Head of caudate nucleus (tissue), 42 donors: ENCODE measurements at regions not wholly inside any gene's neighbourhood (a gene's known extent, or its start where the extent isn't known, plus 50 kb on each side); places are given as distances from the start of the nearest gene placed in this dataset.

Experiments
- DNase-seq, 42 donors: peaks; one replicate each; pipeline versions ENCODE4 v3.0.0 to v3.0.0-alpha.2; 2020 to 2021; ENCODE audit warnings: mixed read lengths in 7 of 42
- intact Hi-C: fragments of 100-400 bp; cut with DNase I; formaldehyde crosslinking; loops from one replicate; pipeline ENCODE4 v1.15.0; 2022

GRCh38 chr3:7793786-7794185 lies 707.8 kb upstream of the LMCD1 start:
- intact Hi-C loops = no loop called here
- no peak for DNase-seq

DNA sequence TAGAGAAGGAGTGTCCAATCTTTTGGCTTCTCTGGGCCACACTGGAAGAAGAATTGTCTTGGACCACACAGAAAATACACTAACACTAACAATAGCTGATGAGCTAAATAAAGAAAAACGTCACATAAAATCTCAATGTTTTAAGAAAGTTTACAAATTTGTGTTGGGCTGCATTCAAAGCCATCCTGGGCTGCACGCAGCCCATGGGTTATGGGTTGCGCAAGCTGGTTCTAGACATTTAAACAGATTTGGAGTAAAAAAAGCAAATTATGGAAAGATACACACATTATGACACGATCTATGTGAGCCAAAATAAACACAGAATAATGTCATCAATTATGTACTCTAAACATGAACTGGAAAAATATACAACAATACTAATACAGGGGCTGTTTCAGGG lies 703.3 kb upstream of the LMCD1 start:
- DNase-seq = no peak
- intact Hi-C loops = no loop called here

- peak in 1 of 42 donors; percentile 8 for DNase-seq
- intact Hi-C loops = loop anchor here (5.0 kb wide), 1 partner anchor 312 kb away; no protein-coding TSS in a partner anchor
Measured at GRCh38 chr3:7800006-7800780, 701.4 kb upstream of the LMCD1 start.

- intact Hi-C loops = no loop called here
Measured at GRCh38 chr3:7812490-7812889, 689.1 kb upstream of the LMCD1 start.

GRCh38 chr3:7813365-7813764 lies 688.3 kb upstream of the LMCD1 start:
- intact Hi-C loops = no loop called here
- DNase-seq = no peak

More at GRCh38 chr3:7812490-7812889, 689.1 kb upstream of the LMCD1 start:
- DNase-seq = no peak

DNA sequence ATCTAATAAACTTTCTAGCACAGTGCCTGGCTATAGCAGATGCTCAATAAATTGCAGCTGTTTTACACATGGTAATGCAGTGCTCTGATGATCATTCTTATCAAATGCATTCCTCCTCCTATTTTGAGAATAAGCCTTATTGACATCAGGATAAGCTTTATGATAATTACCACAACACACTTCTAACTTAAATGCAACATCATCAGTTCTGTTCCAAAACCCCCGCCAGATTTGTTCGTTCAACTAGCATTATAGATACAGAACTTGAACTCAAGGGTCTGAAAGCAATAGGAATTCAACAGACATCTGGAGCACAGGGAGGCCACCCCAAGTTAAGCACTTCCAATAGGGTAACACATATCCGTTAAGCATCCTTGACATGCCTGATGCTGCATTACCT lies 684.4 kb upstream of the LMCD1 start:
- no peak for DNase-seq
- intact Hi-C loops = no loop called here

DNA sequence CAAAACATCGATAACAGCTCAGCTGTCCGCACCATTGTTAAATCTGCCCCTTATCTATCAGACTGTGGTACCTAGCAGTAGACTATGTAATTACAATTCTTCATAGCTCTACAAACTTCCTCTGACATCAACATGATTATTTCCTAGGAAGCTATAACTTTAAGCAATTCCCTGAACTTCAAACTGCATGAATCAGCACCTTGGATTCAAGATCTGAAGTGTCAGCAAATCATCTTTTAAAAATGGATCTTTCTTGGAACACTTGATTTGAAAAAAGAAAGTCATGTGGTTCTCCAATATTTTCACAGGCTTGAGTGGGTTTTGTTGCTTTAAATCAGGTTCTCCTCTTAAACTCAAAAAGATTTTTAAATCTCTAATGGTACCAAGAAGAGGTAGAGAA lies 680.7 kb upstream of the LMCD1 start:
- intact Hi-C loops = no loop called here
- no peak for DNase-seq

GRCh38 chr3:7821858-7822257 lies 679.8 kb upstream of the LMCD1 start:
- no peak for DNase-seq
- intact Hi-C loops = no loop called here

DNA sequence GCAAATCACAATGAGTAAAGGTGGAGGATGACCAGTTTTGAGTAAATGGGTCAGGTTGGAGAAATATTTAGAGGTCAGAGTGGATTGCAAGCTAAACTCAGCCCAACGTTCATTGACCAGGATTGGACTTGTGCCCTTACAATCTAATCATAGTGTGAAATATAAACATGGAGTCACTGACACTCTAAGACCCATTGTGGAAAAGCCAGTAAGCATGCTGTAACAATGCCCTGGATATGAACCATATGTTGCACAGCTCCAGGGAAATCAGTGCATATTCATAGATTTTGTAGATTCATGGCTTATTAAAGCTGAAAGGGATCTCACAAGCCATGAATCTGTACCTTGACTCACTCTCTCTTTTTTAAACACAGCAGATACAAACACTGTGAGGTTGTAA lies 660.2 kb upstream of the LMCD1 start:
- intact Hi-C loops = no loop called here

DNA sequence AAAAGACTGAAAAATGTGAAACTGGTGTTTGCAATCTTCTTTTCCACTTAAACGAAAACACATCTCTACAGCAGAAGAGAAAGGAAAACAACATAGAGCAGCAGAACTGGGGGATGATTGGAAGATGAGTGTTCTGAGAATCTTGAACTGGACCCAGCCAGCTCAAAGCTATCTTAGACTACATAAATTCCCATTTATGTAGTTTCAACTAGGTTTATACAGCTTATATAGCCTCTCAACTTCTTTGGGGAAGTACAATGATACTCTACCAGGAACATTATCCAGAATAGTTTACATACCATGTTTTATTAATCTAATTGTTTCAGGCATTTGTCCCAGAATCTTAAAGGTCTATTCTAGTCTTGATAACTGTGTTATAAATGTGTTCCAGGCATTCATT lies 658.2 kb upstream of the LMCD1 start:
- DNase-seq = no peak

More for the DNA sequence above, 660.2 kb upstream of the LMCD1 start:
- no peak for DNase-seq

DNA sequence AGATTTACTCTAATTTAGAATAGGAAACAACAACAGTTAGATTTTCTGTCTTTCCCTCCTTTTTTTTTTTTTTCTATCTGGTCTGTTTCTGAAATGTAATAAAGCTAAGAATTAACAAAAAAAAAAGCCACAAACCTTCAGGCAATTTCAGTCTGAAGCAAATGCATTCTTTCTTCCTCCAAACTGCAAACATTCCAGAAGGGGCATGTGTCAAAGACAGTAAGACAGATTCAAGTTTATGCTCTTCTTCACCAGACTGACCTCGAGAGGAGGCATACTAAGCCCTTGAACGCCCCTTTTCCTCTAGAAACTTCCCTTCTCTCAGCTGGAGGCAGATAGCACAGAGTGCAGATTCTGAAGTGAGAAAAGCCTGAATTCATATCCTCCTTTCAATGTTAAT lies 654.6 kb upstream of the LMCD1 start:
- intact Hi-C loops = no loop called here
- DNase-seq = no peak

More for the DNA sequence above, 658.2 kb upstream of the LMCD1 start:
- intact Hi-C loops = no loop called here

DNA sequence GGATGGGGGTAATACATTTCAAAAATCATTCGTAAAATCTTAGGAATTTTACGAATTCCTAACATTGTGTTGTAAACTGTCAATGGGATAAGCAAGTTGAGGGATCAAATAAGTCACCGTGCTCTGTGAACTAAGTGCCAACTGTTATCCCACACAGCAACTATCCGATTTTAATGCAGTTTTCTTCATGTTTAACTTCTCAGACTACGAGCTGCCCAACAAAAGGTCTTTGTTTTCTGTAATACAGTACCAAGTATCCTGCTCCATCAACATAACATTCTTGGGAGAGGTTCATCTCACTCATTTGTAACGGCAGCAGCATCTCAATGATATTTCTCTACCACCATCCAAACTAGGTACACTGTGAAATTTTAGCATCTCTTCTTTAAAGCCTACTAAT lies 654.1 kb upstream of the LMCD1 start:
- intact Hi-C loops = no loop called here
- DNase-seq = no peak

- no peak for DNase-seq
- intact Hi-C loops = no loop called here
Measured at GRCh38 chr3:7854266-7854665, 647.4 kb upstream of the LMCD1 start.

GRCh38 chr3:7854721-7855120 lies 646.9 kb upstream of the LMCD1 start:
- no peak for DNase-seq
- intact Hi-C loops = no loop called here

- intact Hi-C loops = no loop called here
- DNase-seq = no peak
Measured at GRCh38 chr3:7865611-7866010, 636.0 kb upstream of the LMCD1 start.

DNA sequence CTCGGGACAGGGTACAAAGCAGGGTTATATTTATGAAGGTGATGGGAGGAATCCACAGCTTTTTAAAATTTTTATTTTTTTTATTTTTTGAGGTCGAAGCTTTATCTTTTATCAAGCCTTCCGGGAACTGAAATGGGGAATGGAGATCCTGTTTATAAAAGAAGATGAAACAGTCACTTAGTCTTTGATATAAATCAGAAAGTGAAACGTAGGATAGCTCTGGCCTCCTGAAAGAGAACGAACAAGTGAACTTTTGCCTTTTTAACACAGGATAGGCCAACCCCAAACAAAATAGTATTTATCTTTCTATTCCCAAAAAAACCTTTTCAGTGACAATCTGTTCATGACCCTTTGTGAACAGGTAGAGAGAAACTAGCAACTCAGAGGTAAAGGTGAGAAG lies 634.0 kb upstream of the LMCD1 start:
- intact Hi-C loops = no loop called here

DNA sequence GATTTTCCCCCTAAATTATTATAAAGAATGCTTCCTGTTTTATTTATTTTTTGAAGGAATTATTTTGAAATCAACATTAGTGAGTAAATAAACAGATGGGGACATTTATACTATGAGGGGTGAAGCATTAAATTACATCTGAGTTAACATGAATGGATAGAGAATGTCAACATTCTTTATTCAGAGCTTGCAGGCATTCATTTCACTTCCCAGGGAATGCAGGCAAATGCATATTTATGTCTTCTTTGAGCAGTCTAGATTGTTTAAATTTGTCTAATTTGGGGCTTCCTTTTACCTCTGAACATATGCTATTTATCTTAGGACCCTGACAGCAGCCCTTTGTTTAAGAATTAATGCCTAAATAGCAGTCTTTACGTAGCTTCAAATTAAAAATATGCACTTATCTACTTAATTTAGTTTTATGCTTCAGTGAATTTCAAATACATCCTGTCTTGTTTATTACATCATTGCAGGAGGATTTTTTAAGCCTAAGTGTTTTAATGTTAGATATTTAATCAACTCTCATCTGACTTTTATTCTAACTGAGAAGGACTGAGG lies 630.5 kb upstream of the LMCD1 start:
- DNase-seq = no peak
- intact Hi-C loops = no loop called here

More for the DNA sequence above, 634.0 kb upstream of the LMCD1 start:
- no peak for DNase-seq

DNA sequence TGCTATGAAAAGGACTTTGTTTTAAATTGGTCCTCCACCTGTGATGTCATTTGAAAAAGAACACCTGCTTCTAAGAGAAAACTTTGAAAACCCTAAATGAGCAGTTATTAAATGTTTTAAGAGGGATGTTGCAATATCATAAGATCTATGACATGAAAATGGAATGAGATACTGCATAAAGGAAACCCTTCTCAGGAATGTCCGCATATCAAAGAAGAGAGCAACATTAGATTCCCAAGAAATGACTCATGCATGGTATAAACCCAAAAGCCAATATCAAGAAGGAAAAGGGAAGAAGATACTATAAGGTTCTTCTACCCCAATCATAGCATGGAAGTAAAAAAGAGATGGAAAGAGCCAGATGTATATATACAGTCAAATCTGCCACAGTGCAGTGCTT lies 627.5 kb upstream of the LMCD1 start:
- intact Hi-C loops = no loop called here
- no peak for DNase-seq

GRCh38 chr3:7875925-7876324 lies 625.7 kb upstream of the LMCD1 start:
- no peak for DNase-seq
- intact Hi-C loops = no loop called here

- DNase-seq = no peak
- intact Hi-C loops = no loop called here
Measured at GRCh38 chr3:7876741-7877297, 624.8 kb upstream of the LMCD1 start.

DNA sequence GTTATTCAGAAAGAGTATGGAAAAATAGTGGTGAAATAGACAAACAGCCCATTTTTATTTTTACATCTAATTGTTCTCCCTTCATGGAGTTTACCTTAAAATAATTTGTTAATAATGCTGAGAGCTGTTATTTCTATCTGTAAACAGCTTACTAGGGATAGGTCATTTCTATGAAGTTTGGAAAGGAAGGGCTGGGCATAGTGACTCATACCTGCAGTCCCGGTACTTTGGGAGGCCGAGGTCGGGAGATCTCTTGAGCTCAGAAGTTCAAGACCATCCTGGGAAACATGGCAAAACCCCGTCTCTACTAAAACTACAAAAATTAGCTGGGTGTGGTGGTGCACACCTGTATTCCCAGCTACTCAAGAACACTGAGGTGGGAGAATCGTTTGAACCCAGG lies 624.3 kb upstream of the LMCD1 start:
- no peak for DNase-seq
- intact Hi-C loops = no loop called here
